NCI-H1694 treated with DMSO at 0.1 percent for 48 hours (cell line): ENCODE measurements at regions not wholly inside any gene's neighbourhood (a gene's known extent, or its start where the extent isn't known, plus 50 kb on each side); places are given as distances from the start of the nearest gene placed in this dataset.
A peak's percentile ranks its signal among the peaks of the same experiment; 100 is the strongest.

Experiments used
- DNase-seq: peaks from one replicate; lab custom pipeline; 2025; lab: John Stamatoyannopoulos, UW

- no peak for DNase-seq
Observed at GRCh38 chr9:126556560-126557250, 57.0 kb upstream of the LMX1B start.

- DNase-seq, result peak; percentile 52
Observed at GRCh38 chr9:126558051-126558665, 55.6 kb upstream of the LMX1B start.

- no peak for DNase-seq
Observed at GRCh38 chr9:126559296-126559695, 54.4 kb upstream of the LMX1B start.

- no peak for DNase-seq
Observed at GRCh38 chr9:126561582-126561981, 52.1 kb upstream of the LMX1B start.

GRCh38 chr9:126563556-126563955 lies 50.2 kb upstream of the LMX1B start:
- no peak for DNase-seq
